Calu3 (cell line): ENCODE measurements at regions not wholly inside any gene's neighbourhood (a gene's known extent, or its start where the extent isn't known, plus 50 kb on each side); places are given as distances from the start of the nearest gene placed in this dataset.

Experiments used
- BruUV-seq: library from RNA; stranded (reverse); fragments of 400-500 nt; replicated peaks from 2 replicates; lab custom pipeline; 2021; lab: Mats Ljungman, UMichigan
- CTCF ChIA-PET: fragments of 300-600 bp; sonication (Branson Sonifier 250); formaldehyde crosslinking; loops from one replicate; lab custom pipeline; 2022; ENCODE audit warnings: antibody characterized with exemption; lab: Charles Lee
- DNase-seq: peaks from one replicate; pipeline ENCODE4 v3.0.0; 2022
- H3K27ac Mint-ChIP-seq: one replicate; pipeline ENCODE4 v1.8.0; 2022; ENCODE audit warnings: mixed read lengths; ENCODE audit not compliant: unreplicated experiment
- H3K27me3 Mint-ChIP-seq: one replicate; pipeline ENCODE4 v1.8.0; 2022; ENCODE audit warnings: mixed read lengths; ENCODE audit not compliant: unreplicated experiment
- H3K36me3 Mint-ChIP-seq: one replicate; pipeline ENCODE4 v1.8.0; 2022; ENCODE audit warnings: mild to moderate bottlenecking, moderate library complexity, mixed read lengths; ENCODE audit not compliant: insufficient read depth, unreplicated experiment
- H3K4me1 Mint-ChIP-seq: one replicate; pipeline ENCODE4 v1.8.0; 2022; ENCODE audit warnings: mild to moderate bottlenecking, low read depth, mixed read lengths; ENCODE audit not compliant: unreplicated experiment
- H3K4me3 Mint-ChIP-seq: one replicate; pipeline ENCODE4 v1.8.0; 2022; ENCODE audit warnings: mild to moderate bottlenecking, low read depth, moderate library complexity, mixed read lengths; ENCODE audit not compliant: unreplicated experiment
- H3K9me3 Mint-ChIP-seq: one replicate; pipeline ENCODE4 v1.8.0; 2022; ENCODE audit warnings: low read depth, mixed read lengths; ENCODE audit not compliant: unreplicated experiment
- intact Hi-C: fragments of 100-400 bp; cut with micrococcal nuclease; formaldehyde crosslinking; loops from one replicate; pipeline ENCODE4 v1.10.0; 2022; ENCODE audit not compliant: unreplicated experiment
- TF ChIP-seq, protein P1 (sequence below): fragments of 200-600 bp; IDR thresholded peaks from one replicate; pipeline ENCODE4 v1.8.0; 2022; ENCODE audit warnings: antibody characterized with exemption; ENCODE audit not compliant: unreplicated experiment

DNA sequence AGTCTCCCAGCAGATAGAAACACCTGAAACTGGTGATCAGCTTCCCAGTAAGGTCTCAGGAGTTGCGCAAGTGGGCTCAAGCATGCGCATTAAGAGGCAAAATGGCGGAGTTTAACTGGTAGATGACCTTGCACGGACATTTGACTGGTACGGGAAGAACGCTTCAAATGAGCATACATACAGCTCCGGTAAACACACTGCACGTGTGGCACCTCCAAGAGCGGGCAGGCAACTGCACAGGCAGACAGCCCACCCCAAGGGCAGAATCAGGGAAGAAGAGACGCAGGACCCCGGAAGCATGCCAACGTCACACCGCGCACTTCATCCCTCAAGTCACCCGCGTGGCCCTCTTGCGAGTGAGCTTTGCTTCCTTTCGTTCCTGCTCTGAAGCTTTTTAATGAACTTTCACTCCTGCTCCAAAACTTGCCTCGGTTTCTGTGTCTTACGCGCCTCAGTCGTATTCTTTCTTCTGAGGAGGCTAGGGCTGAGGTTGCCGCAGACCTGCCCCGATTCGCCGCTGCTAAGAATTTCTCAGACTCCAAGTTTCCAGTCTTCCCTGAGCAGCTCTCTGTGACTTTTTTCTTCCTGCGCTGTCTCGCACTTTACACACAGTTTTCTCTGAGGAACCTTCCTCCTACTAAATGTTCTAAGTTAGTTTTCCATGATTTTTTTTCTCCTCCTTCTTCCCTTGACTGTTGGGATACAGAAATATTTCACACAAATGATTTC lies 180.7 kb upstream of the ZFP42 start:
- H3K27ac Mint-ChIP-seq = no peak overlapping the region
- CTCF ChIA-PET = no interaction called here
- TF ChIP-seq, protein P1, sequence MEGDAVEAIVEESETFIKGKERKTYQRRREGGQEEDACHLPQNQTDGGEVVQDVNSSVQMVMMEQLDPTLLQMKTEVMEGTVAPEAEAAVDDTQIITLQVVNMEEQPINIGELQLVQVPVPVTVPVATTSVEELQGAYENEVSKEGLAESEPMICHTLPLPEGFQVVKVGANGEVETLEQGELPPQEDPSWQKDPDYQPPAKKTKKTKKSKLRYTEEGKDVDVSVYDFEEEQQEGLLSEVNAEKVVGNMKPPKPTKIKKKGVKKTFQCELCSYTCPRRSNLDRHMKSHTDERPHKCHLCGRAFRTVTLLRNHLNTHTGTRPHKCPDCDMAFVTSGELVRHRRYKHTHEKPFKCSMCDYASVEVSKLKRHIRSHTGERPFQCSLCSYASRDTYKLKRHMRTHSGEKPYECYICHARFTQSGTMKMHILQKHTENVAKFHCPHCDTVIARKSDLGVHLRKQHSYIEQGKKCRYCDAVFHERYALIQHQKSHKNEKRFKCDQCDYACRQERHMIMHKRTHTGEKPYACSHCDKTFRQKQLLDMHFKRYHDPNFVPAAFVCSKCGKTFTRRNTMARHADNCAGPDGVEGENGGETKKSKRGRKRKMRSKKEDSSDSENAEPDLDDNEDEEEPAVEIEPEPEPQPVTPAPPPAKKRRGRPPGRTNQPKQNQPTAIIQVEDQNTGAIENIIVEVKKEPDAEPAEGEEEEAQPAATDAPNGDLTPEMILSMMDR = no peak
- BruUV-seq = no TSS peak
- H3K9me3 Mint-ChIP-seq = no peaks in the 10 kb centered on the region
- intact Hi-C loops = no loop called here
- DNase-seq = no peak
- no peaks in the 10 kb centered on the region for H3K27me3 Mint-ChIP-seq
- H3K4me3 Mint-ChIP-seq = no peak overlapping the region
- H3K4me1 Mint-ChIP-seq = no peaks in the 10 kb centered on the region
- H3K36me3 Mint-ChIP-seq = no peaks in the 10 kb centered on the region

DNA sequence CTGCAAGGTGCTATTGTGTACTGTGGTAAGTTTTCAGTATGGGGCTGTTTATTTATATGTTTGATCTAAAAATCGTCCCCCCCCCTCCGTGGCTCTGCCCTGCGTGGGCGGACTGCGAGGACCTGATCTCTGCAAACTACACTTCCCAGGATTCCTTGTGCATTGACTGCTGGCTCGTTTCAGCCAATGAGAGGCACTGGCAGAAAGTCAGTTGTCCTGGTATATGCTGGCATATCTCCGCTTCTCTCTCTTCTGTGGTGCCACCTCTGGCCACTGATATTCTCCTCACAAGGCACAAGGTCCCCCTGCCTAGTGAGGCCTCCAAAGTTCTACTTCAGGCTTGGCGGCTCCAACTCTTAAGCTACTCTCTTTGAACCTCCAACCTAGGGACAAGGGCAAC lies 168.8 kb upstream of the ZFP42 start:
- no peak for DNase-seq
- no peak overlapping the region for H3K27ac Mint-ChIP-seq

DNA sequence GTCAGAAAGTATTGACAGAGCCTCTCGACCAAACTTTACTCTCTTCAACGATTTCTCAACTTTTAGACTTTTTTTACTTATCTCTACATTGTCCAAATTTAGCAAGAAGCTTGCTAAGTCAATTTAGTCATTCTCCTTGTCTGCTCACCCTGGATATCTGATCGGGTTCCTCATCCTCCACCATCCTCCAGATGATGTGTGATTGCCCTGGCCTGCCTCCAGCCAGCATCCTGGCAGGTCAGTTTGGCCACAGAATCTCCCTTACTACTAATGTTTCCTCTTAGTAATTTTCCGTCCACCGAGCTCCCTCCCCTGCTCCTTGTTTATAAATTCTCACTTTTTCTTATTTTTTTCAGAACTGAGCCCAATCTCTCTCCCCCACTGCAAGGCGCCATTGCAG lies 167.9 kb upstream of the ZFP42 start:
- no TSS peak for BruUV-seq
- Mint-ChIP-seq H3K4me3 (no peak overlapping the region), H3K36me3 (no peaks in the 10 kb centered on the region), H3K27me3 (no peaks in the 10 kb centered on the region), H3K4me1 (no peaks in the 10 kb centered on the region), H3K9me3 (peaks cover 4% of the 10 kb centered on the region), H3K27ac (no peak overlapping the region)
- intact Hi-C loops = no loop called here
- DNase-seq = no peak
- TF ChIP-seq, protein P1 = no peak
- CTCF ChIA-PET = no interaction called here

More for the DNA sequence above, 168.8 kb upstream of the ZFP42 start:
- Mint-ChIP-seq H3K4me1 (no peaks in the 10 kb centered on the region), H3K4me3 (no peak overlapping the region), H3K27me3 (no peaks in the 10 kb centered on the region), H3K36me3 (no peaks in the 10 kb centered on the region), H3K9me3 (peaks cover 3% of the 10 kb centered on the region)
- CTCF ChIA-PET = no interaction called here
- intact Hi-C loops = no loop called here
- BruUV-seq = no TSS peak
- TF ChIP-seq, protein P1 = no peak

DNA sequence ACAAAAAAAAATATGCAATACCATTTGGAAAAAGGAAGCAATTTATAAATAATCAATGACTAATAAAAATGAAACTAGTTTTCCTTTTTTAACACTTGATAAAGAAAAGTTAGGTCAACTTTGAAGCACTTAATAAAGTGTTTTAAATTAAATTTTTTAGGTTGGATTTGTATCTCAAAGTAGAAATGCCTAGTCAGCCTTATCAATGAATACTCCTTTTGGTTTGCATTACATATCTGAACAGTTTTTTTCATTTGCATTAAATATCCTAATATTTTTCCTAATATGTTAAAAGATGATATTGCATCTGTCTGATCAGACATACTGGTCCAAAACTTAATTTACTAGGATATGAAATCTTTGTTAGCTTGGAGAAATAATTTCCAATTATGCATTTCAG lies 155.8 kb upstream of the ZFP42 start:
- no peaks in the 10 kb centered on the region for H3K4me1 Mint-ChIP-seq
- no peak overlapping the region for H3K27ac Mint-ChIP-seq
- no peaks in the 10 kb centered on the region for H3K36me3 Mint-ChIP-seq
- BruUV-seq = no TSS peak
- H3K27me3 Mint-ChIP-seq = no peaks in the 10 kb centered on the region
- H3K4me3 Mint-ChIP-seq = no peak overlapping the region
- TF ChIP-seq, protein P1 = no peak
- intact Hi-C loops = no loop called here
- CTCF ChIA-PET = interaction anchor here (0.5 kb wide), 1 partner anchor 513 kb away, joined by 3 read pairs; no protein-coding TSS in a partner anchor
- DNase-seq = no peak
- peaks cover 4% of the 10 kb centered on the region for H3K9me3 Mint-ChIP-seq
